ENCODE measurements at regions not wholly inside any gene's neighbourhood (a gene's known extent, or its start where the extent isn't known, plus 50 kb on each side); places are given as distances from the start of the nearest gene placed in this dataset.

DNA sequence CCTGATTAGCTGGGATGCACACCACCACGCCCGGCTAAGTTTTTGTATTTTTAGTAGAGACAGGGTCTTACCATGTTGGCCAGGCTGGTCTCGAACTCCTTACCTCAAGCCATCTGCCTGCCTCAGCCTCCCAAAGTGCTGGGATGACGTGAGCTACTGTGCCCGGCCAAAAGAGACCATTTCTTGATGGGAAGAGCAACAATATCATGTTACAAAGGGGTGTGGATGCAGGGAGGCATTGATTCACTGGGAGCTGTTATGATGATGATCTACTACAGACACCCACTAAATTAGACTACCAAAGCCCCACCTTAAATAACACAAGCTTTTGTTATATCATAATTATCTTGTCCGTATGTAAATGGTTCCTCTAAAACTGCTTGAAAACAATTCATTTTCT is 81.4 kb upstream of the PSMD7 start:
- H3K9me3 ChIP-seq = no peaks in the 10 kb centered on the region
- TF ChIP-seq EP300 (IDR thresholded peaks at IDR 0.05; ENCODE audit: low read depth) (no peak), POLR2A (IDR thresholded peaks at IDR 0.05) (no peak), POLR2AphosphoS5 (IDR thresholded peaks at IDR 0.05) (no peak)
- TF ChIP-seq, protein P1, sequence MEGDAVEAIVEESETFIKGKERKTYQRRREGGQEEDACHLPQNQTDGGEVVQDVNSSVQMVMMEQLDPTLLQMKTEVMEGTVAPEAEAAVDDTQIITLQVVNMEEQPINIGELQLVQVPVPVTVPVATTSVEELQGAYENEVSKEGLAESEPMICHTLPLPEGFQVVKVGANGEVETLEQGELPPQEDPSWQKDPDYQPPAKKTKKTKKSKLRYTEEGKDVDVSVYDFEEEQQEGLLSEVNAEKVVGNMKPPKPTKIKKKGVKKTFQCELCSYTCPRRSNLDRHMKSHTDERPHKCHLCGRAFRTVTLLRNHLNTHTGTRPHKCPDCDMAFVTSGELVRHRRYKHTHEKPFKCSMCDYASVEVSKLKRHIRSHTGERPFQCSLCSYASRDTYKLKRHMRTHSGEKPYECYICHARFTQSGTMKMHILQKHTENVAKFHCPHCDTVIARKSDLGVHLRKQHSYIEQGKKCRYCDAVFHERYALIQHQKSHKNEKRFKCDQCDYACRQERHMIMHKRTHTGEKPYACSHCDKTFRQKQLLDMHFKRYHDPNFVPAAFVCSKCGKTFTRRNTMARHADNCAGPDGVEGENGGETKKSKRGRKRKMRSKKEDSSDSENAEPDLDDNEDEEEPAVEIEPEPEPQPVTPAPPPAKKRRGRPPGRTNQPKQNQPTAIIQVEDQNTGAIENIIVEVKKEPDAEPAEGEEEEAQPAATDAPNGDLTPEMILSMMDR (IDR thresholded peaks at IDR 0.05) = no peak
- no peak overlapping the region for H3K4me3 ChIP-seq
- no peak for DNase-seq
- in situ Hi-C loops (cut with MboI; ENCODE audit: low pct_ligation_motif_present in 1 of 4, low pct_unique_long_range_greater_than_20kb in 1 of 4, low sequenced_read_pairs in 3 of 4) = loop anchor here in 1 of 4 donors (10.0 kb wide), 1 partner anchor 60 kb away; no protein-coding TSS in a partner anchor
- H3K27me3 ChIP-seq = no peaks in the 10 kb centered on the region
- H3K4me1 ChIP-seq = no peaks in the 10 kb centered on the region
- 90 to 91% methylated on average over 3 to 6 of the region's 6 CpGs for WGBS, 2 donors (ENCODE audit: low coverage in 1 of 2)
- H3K27ac ChIP-seq = no peak overlapping the region
- no peaks in the 10 kb centered on the region for H3K36me3 ChIP-seq
- intact Hi-C loops (cut with DNase I; ENCODE audit: low total_unique reads) = no loop called here

- in situ Hi-C loops (cut with MboI; ENCODE audit: low pct_ligation_motif_present in 1 of 4, low pct_unique_long_range_greater_than_20kb in 1 of 4, low sequenced_read_pairs in 3 of 4) (loop anchor here in 1 of 4 donors (10.0 kb wide), 1 partner anchor 59 kb away; no protein-coding TSS in a partner anchor), intact Hi-C loops (cut with DNase I; ENCODE audit: low total_unique reads) (loop anchor here (5.0 kb wide), 1 partner anchor 1704 kb away; no protein-coding TSS in a partner anchor)
- no peak overlapping the region for H3K27ac ChIP-seq
- no peak for DNase-seq
- TF ChIP-seq, protein P1 (IDR thresholded peaks at IDR 0.05) = no peak
- TF ChIP-seq EP300 (IDR thresholded peaks at IDR 0.05; ENCODE audit: low read depth) (no peak), POLR2A (IDR thresholded peaks at IDR 0.05) (no peak), POLR2AphosphoS5 (IDR thresholded peaks at IDR 0.05) (no peak)
- H3K27me3 ChIP-seq = no peaks in the 10 kb centered on the region
- no peaks in the 10 kb centered on the region for H3K36me3 ChIP-seq
- no peaks in the 10 kb centered on the region for H3K9me3 ChIP-seq
- no peaks in the 10 kb centered on the region for H3K4me1 ChIP-seq
- H3K4me3 ChIP-seq = no peak overlapping the region
- 55 to 67% methylated on average over 3 of the region's 3 CpGs for WGBS, 2 donors (ENCODE audit: low coverage in 1 of 2)
These were observed 83.2 kb upstream of the PSMD7 start for GRCh38 chr16:74213372-74213771.

- Histone ChIP-seq H3K4me3 (no peak overlapping the region), H3K4me1 (no peaks in the 10 kb centered on the region), H3K36me3 (no peaks in the 10 kb centered on the region), H3K27ac (no peak overlapping the region), H3K9me3 (no peaks in the 10 kb centered on the region), H3K27me3 (no peaks in the 10 kb centered on the region)
- intact Hi-C loops (cut with DNase I; ENCODE audit: low total_unique reads) (loop anchor here (5.0 kb wide), 1 partner anchor 1707 kb away; no protein-coding TSS in a partner anchor), in situ Hi-C loops (cut with MboI; ENCODE audit: low pct_ligation_motif_present in 1 of 4, low pct_unique_long_range_greater_than_20kb in 1 of 4, low sequenced_read_pairs in 3 of 4) (loop anchor here in 1 of 4 donors (10.0 kb wide), 1 partner anchor 55 kb away; no protein-coding TSS in a partner anchor)
- 72 to 92% methylated on average over 1 of the region's 1 CpG for WGBS, 2 donors (ENCODE audit: low coverage in 1 of 2)
- TF ChIP-seq, protein P1 (IDR thresholded peaks at IDR 0.05) = no peak
- TF ChIP-seq POLR2AphosphoS5 (IDR thresholded peaks at IDR 0.05) = no peak
- TF ChIP-seq EP300 (IDR thresholded peaks at IDR 0.05; ENCODE audit: low read depth) = no peak
- no peak for TF ChIP-seq POLR2A (IDR thresholded peaks at IDR 0.05)
- DNase-seq = no peak
These were observed 86.4 kb upstream of the PSMD7 start for GRCh38 chr16:74210245-74210644.

DNA sequence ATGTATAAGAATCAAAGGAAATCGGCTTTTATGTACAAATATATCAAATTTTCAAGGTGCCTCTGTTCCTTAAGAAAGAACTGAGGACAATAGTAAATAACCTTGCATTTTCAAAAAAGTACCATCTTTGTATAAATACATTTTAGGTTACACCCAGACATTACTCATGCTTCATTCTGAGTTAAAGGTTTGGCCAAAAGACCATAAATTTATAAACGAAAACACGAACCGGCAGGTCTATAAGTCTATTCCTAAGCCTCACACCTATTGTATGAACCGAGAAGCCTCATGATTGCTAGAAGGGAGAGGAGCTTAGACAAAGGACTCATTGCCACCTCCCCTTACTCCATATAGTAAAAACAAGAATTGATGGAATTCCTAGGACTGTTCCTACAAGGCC is 94.6 kb upstream of the PSMD7 start:
- Histone ChIP-seq H3K9me3 (no peaks in the 10 kb centered on the region), H3K27ac (no peak overlapping the region), H3K27me3 (no peaks in the 10 kb centered on the region), H3K36me3 (no peaks in the 10 kb centered on the region), H3K4me3 (no peak overlapping the region), H3K4me1 (no peaks in the 10 kb centered on the region)
- no peak for DNase-seq
- intact Hi-C loops (cut with DNase I; ENCODE audit: low total_unique reads) = no loop called here
- WGBS, 2 donors (ENCODE audit: low coverage in 1 of 2) = 72 to 76% methylated on average over 5 of the region's 5 CpGs
- in situ Hi-C loops (cut with MboI; ENCODE audit: low pct_ligation_motif_present in 1 of 4, low pct_unique_long_range_greater_than_20kb in 1 of 4, low sequenced_read_pairs in 3 of 4) = no loop called here
- TF ChIP-seq POLR2A (IDR thresholded peaks at IDR 0.05) = no peak
- TF ChIP-seq EP300 (IDR thresholded peaks at IDR 0.05; ENCODE audit: low read depth) = no peak
- no peak for TF ChIP-seq POLR2AphosphoS5 (IDR thresholded peaks at IDR 0.05)
- TF ChIP-seq, protein P1 (IDR thresholded peaks at IDR 0.05) = no peak
